ENCODE measurements at regions not wholly inside any gene's neighbourhood (a gene's known extent, or its start where the extent isn't known, plus 50 kb on each side); places are given as distances from the start of the nearest gene placed in this dataset.
"Not testable (repeated sequence)": the region's sequence is repeated elsewhere in the genome, so short reads cannot be mapped to it uniquely, and the experiment has no call there.

DNA sequence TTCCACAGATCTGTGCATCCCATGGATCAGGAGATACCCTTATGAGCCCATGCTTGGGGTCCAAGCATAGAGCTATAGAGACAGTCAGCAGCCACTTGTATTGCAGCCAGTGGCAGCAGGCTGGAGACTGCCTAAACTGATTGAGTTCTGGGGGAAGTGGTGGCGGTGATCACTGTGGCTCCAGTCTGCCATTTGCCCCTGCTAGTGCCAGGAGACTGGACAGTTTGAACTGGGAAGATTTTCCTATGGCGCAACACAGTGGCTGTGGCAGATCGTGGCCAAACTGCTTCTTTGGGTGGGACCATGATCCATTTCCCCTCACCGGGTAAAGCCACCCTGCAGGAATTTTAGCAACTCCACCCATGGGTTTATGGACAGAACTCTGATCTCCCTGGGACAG, 679.7 kb upstream of the SEMA3D start:
- DNase-seq, result no peak

DNA sequence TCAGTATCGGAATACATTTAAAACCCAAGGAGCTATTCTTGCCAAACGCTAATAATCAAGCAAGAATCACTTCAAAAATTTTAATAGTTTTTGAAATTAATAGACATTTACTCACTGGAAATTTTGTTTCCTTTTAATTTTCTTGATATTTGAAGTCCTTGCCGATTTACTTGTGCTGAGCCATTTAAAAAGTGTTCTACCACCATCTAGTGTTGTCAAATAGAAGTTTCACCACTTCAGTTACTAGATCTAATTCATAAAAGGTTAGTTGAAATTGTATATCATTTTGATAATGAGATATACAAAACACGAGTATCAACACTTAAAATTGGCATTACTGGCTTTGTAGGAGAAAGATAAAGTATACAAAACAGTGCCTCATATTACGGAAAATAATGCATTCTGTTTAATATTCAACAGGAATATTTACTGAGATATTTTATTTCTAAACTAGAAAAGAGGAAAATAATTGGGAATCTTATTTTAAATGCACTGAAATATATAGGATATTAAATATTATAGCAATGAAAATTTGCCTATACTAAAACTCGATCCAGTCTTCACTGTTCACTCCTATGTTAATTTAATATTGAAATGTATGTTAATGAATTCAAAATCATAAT, 664.8 kb upstream of the SEMA3D start:
- no peak for DNase-seq

DNA sequence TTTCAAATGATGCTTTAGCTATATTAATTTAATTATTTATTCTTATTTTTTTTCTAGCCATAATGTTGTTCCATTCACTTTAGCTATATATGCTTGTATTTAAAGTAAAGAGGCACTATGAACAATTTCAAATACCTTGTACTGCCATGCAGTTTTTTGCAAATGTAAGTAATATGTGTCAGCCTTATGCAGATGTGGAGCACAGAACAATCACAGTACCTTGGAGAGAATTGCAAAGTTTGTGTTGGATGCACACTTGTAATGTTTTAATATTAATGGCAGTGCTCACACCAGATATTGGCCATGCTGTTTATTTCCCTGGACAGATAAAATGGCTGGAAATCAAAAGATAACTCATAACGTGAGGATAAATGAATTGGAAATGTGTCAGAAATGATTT, 663.5 kb upstream of the SEMA3D start:
- DNase-seq, result no peak

GRCh38 chr7:85840554-85840953, 653.7 kb upstream of the SEMA3D start:
- DNase-seq, result no peak

DNA sequence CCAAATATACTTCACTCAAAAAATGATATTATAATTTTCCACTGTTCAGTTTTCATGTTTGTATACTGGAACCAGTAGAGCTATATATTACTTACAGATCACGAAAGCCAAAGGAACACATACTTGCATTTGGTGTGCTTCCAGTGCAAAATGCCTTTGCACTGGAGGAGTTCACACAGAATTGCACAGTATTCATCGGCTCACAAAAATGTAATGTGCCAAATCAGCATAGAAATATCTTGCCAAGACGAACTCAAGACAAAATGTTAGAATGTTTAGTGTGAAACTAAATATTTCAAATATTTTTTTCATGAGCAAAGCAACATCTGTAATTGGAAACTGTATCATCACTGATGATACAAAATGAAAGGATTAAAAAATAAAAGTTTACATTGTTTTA, 646.2 kb upstream of the SEMA3D start:
- no peak for DNase-seq

GRCh38 chr7:85830982-85831381, 644.1 kb upstream of the SEMA3D start:
- no peak for DNase-seq

- no peak for DNase-seq
Measured at GRCh38 chr7:85829817-85830432, 643.1 kb upstream of the SEMA3D start.

- no peak for DNase-seq
Measured at GRCh38 chr7:85829176-85829575, 642.3 kb upstream of the SEMA3D start.

DNA sequence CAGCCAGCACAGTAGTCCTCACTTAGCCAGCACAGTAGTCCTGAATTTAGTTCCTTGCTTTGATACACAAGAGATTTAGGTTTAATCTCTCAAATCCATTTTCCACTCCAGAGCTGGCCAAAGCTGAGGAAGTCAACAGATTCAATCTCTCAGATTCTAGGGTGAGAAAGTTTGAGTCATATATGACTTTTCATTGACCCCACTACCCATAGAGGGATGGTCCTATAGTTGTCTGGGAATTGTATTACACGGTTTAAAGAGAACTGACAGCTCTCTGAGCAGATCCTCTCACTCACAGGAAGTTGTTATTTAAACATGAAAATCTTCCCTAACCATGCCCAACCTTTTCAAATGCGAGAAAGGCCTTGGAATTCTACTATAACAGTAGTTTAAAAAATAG, 641.8 kb upstream of the SEMA3D start:
- DNase-seq, result no peak

DNA sequence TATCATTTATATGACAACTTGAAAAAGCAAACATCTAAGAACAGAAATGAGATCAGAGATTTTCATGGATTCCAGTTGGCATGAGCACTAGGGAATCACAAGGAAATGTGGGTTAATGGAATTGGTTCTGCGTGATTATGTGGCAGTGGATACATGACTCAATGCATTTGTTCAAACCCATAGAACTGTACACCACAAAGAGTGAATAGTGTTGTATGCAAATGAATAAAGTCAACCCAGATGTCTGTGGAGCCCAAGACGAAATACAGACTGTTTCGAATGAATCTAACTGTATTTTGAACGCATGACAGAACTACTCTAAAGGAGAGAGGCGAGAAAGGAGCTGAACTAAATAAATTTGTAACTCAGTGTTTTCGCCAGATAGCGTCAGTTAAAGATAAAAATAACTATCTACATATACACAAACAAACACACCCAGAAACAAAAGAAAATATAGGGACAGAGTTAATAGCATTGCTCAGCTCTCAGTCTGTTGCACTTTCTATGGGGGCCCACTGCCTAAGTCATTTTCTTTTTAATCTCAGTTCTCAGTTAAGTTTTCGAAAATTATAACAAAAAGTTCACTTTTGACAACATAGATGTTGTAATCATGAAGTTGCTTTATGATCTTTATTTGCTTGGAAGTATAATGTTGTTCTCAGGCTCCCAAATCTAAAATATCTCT, 636.7 kb upstream of the SEMA3D start:
- DNase-seq, result no peak

DNA sequence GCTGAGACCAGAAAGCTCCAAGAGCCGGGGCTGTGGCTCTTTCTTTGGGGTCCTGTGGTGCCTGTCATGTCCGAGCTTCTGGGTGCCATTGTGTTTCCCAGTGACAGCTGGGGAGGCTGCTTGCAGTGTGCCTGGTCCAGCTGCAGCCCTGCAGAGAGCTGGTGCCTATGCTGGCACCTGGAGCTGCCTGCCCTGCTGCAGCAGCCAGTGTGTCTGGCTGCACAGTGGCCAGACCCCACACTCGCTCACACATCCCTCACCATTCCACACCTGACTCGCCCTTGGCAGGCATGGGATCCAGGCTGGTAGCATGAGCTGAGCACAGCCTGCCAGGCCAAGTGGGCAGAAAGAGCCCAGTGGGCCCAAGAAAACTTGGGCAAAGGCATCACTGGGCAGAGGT, 635.1 kb upstream of the SEMA3D start:
- DNase-seq, result no peak

DNA sequence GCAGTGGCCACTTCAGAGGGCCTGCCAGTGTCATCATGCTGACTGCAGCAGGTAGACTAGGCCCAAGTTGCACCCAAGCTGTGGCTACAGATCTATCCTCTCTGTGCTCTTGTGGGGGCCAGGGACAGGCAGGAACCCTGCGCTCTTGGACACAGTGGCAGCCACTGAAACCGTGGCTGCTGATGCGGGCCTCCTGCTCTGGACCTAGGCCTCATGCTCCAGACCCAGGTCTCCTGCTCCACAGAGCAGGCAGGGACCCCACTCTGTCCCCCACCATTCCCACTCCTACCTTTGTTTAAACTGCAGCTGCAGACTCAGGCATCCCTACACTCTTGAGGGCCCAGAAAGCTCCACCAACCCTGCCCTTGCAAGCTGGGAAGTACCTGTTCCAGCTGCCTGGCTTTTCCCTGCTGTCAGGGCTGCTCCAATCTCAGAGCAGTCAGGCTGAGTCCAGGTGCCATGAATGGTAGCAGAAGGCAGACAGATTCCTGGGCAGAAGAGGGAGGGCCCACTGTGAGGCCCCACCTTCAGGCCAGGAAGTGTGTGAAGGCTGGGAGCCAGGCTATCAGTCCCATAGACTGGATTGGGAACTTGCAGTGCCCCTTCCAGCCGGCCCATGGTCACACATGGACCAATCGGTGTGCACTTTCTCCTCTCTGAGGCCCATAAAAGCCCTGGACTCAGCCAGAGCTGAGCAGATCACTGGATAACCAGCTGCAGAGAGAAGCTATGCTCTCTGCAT, 634.0 kb upstream of the SEMA3D start:
- DNase-seq, result no peak

DNA sequence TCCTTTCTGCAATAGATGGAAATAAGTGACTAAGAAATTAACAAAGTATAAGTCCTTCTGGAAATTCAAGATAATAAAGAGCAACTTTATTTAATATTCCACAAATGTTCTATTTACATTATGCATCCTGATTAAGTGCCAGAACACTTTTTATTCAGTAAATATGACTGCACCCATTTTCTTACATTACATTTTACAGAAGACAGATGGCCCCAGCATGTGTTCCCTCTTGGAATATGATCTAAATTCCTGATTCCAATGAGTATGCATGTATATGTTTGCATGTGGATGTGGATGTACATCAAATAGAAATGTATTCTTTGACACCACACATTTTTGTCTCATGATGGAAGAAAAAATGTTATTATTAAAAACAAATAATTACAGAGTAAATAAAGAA, 628.7 kb upstream of the SEMA3D start:
- no peak for DNase-seq

DNA sequence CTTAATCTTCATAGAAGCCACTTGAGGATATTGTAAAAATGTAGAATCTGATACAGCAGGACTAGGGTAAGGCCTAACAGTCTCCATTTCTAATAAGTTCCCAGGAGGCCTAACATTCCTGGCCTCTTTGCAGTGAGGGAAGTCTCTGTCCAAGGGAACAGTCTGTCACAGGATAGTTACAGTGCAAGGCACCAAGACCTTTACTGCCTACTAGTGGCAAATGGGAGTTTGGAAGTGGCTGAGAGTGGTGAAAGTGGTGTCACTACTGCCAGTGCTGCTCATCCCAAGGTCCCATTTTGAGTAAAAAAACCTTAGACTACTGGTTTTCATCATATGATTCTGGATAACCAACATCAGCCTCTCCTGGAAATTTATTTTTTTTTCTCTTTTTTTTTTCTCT, 619.5 kb upstream of the SEMA3D start:
- no peak for DNase-seq

DNA sequence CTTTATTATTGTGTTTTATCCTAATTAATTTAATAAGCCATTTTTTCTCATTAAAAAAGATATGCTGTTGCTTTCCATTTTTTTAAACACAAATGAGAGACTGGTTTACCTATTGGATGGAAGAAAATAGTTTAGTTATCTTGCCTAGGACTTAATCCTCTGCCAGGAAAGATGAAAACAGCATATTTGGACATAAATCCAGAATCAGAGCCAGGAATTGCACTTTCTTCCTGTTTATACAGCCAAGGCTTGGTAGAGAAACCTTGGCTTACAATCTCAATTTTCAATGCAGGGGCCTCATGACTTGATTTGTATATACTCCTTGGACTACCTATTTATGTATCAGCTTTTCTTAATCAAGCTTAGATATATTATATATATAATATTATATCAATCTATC, 618.8 kb upstream of the SEMA3D start:
- DNase-seq, result no peak

- DNase-seq, result no peak
Measured at GRCh38 chr7:85805249-85805648, 618.4 kb upstream of the SEMA3D start.

GRCh38 chr7:85802211-85802610, 615.4 kb upstream of the SEMA3D start:
- DNase-seq, result no peak

DNA sequence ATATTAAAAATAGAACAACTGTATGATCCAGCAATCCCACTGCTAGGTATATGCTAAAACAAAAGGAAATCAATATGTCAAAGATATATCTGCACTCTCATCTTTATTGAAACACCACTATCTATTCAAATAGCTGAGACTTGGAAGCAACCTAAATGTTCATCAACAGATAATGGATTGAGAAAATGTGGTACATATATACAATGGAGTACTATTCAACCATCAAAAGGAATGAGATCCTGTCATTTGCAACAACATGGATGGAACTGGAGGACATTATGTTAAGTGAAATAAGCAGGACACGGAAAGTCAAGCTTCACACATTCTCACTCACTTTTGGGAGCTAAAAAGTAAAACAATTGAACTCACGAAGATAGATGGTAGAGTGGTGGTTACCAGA, 610.1 kb upstream of the SEMA3D start:
- DNase-seq, result no peak

- not testable (repeated sequence) for DNase-seq
Measured at GRCh38 chr7:85791098-85791497, 604.2 kb upstream of the SEMA3D start.

GRCh38 chr7:85781606-85782005, 594.8 kb upstream of the SEMA3D start:
- no peak for DNase-seq

GRCh38 chr7:85776691-85777345, 590.0 kb upstream of the SEMA3D start:
- no peak for DNase-seq

DNA sequence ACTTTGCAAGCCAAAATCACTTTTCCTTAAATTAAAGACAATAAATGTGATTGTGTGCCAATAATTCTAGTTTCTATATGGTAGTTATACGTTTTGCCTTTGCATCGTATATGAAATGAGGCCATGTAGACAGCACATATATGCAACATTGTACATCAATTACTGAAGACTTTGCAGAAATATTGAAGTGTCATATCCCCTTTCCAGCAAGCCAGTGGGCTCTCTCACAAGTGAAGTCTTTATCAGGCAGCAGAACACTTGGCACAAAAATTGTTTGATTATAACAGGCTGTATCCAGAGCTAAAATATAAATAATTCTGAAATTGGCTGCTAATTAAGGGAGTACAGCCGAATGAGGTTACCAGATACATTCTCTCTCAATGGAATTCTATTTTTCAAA, 588.6 kb upstream of the SEMA3D start:
- no peak for DNase-seq

DNA sequence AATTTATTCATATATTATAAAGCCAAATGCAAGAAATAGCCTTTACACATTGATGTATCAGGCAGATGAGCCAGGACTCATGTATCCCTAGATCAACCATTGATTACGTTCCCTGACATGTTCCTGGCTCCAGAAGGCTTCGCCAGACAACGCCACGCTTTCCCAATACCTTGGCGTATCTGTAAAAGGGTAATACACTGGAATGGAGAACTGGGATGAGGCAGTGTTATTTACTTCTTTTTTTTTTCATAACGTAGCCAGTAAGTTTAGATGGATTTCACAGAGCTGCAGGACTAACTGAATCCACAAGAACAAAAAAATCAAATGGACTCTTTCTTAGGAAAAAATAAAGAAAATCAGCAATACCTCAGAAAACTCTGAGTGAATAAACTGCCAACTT, 588.1 kb upstream of the SEMA3D start:
- no peak for DNase-seq

All from KG1 (cell line).